C4-2B (cell line): ENCODE measurements at regions not wholly inside any gene's neighbourhood (a gene's known extent, or its start where the extent isn't known, plus 50 kb on each side); places are given as distances from the start of the nearest gene placed in this dataset.
A peak's percentile ranks its signal among the peaks of the same experiment; 100 is the strongest.

Source experiments
- H3K27ac ChIP-seq: fragments of 450-650 bp; 2 replicates; pipeline ENCODE4 v1.5.1; 2017
- ZFX ChIP-seq: fragments of 450-650 bp; IDR thresholded peaks from 2 replicates; pipeline ENCODE4 v1.6.1; 2017
- TF ChIP-seq, protein P1 (sequence below): fragments of 450-650 bp; conservative IDR thresholded peaks from 2 replicates; pipeline ENCODE4 v1.5.1; 2017; ENCODE audit warnings: mild to moderate bottlenecking

DNA sequence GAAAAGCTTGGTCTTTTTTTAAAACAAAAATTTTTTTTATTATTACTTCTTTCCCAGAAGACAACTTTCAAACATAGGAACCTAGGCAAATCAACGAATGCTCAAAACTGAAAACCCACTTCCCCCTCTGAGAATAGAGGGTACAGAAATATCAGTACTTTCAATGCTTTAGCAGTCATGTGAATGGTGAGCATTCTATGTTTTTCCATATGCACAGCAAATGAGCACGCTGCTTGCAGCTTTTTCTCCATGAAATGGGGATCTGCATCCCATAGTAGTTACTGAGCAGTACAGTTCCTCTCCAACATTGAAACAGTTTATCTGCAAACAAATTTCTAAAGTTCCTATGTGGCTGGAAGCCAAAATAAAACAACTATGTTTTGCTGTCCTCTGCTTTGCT is 108.4 kb upstream of the BMP2K start:
- no peak for TF ChIP-seq ZFX
- TF ChIP-seq, protein P1, sequence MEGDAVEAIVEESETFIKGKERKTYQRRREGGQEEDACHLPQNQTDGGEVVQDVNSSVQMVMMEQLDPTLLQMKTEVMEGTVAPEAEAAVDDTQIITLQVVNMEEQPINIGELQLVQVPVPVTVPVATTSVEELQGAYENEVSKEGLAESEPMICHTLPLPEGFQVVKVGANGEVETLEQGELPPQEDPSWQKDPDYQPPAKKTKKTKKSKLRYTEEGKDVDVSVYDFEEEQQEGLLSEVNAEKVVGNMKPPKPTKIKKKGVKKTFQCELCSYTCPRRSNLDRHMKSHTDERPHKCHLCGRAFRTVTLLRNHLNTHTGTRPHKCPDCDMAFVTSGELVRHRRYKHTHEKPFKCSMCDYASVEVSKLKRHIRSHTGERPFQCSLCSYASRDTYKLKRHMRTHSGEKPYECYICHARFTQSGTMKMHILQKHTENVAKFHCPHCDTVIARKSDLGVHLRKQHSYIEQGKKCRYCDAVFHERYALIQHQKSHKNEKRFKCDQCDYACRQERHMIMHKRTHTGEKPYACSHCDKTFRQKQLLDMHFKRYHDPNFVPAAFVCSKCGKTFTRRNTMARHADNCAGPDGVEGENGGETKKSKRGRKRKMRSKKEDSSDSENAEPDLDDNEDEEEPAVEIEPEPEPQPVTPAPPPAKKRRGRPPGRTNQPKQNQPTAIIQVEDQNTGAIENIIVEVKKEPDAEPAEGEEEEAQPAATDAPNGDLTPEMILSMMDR: no peak
- H3K27ac ChIP-seq: no peak overlapping the region

DNA sequence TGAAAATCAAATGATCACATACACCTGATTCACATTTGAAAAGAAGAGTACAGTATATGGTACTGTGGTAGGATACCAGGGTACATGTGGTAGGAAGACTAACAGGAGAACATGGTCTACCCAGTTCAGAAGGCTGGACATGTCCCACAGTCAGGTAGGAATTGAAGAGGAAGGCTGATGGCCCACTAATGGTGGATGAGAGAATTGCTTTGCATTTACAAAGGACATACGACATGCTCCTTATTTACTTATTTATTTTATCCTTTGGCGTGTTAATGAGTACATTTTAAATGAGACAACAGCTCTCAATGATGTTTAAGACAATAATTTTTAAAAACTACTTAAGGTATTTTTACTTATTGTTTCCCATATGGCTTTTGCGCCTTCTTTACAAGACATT is 106.7 kb upstream of the BMP2K start:
- TF ChIP-seq ZFX: no peak
- TF ChIP-seq, protein P1: peak; percentile 46

DNA sequence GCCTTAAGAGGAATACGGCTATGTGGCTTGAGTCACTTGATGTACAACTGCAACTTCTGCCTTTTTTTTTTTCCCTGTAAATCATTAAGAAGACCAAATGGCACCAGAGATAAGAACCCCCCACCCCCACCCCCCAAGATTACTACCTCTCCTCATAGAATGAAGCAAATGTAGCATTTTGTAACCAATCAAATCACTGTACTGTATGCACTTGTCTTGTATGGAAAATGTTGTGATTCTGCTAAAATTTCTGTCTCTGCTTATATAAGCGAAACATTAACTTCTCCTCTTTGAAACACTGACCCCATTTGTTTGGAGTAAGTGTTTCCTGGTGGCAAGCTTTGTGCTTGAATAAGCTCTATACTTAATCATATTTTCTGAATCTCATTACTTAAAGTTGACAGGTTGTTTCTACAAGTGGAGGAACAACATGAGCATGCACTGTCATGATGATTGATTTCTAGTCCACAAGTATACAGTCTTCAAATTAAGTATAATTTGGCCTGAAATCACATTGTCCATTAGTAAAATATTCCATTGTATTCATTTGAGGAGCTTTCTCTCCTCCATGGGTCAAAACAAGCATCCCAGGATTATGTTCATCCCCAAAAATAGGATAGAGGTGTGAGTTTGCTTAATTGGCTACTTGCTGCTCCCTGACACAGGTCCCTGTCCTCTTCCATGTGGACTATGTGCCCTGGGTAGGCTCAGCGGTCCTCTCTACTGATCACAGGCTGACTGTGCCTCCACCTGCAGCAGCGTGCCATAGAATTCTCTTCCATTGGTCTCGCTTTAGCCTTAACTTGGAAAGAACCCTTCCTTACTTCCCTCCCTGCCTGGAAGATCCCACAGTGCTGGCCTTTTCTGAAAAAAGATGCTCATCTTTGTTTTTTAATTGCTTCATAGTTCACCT is 104.0 kb upstream of the BMP2K start:
- H3K27ac ChIP-seq: no peak overlapping the region
- TF ChIP-seq, protein P1: no peak
- no peak for TF ChIP-seq ZFX

More for the DNA sequence above, 106.7 kb upstream of the BMP2K start:
- H3K27ac ChIP-seq: no peak overlapping the region

DNA sequence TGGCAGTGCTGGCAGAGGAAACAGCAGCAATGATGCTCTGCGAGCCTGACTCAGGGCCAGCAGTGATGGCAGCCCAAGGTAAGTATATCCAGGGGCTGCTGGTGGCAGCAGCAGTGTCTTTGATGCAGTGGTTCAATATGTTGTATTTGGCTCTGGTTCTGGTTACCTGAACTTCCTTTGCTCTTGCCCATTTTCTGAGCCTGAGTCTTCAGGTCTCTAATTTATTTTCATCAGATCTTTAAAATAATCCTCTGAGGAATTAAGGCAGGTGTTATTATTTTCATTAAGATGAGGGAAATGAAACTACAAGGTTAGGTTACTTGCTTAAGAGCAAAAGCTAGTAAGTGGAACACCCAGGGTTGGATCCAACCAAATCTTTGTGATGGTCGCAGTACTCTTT is 102.8 kb upstream of the BMP2K start:
- no peak for TF ChIP-seq ZFX
- TF ChIP-seq, protein P1: no peak
- H3K27ac ChIP-seq: no peak overlapping the region

DNA sequence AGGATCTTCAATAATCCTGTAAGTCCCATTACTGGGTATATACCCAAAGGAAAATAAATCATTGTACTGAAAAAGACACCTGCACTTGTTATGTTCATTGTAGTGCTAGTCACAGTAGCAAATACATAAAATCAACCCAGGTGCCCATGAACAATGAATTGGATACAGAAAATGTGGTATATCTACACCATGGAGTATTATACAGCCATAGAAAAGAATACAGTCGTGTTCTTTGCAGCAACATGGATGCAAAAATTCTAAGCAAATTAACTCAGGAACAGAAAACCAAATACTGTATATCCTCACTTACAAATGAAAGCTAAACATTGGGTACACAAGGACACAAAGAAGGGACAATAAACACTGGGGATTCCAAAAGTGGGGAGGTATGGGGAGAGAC is 100.8 kb upstream of the BMP2K start:
- H3K27ac ChIP-seq: no peak overlapping the region
- no peak for TF ChIP-seq ZFX
- TF ChIP-seq, protein P1: no peak

DNA sequence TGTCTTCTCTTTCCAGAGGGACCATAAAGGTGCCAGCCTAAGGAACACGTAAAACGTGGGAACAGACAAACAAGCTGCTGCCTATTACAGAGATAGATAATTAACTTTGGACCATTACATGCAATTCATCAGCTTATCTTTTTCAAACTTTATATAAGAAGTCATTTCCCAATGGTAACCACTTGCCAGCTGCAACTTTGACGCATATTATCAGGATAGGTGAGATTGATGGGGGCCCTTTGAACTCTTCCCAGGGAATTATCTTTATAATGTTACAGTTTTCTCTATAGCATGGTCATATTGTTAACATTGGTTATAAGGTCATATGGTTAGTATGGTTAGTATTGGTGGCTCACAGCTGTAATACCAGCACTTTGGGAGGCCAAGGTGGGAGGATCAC is 94.1 kb upstream of the BMP2K start:
- H3K27ac ChIP-seq: no peak overlapping the region
- TF ChIP-seq, protein P1: no peak
- no peak for TF ChIP-seq ZFX

DNA sequence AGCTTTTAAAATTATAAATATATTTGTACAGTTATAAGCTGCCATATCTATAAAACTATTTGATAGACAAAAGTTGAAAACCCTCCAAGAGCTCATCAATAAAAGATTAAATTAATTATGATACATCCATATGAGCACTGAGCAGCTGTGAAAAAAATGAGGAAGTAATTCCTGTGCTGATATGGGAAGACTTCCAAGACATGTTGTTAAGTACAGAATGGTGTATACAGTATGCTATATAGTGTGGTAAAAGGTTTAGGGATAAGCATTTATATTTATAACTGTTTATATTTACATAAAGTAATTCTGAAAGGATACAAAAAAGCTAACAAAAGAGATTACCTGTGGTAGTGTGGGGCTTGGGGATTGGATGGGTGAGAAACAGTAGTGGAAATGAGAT is 92.8 kb upstream of the BMP2K start:
- no peak overlapping the region for H3K27ac ChIP-seq
- no peak for TF ChIP-seq ZFX
- TF ChIP-seq, protein P1: no peak
